HCT116 (cell line): ENCODE measurements at regions not wholly inside any gene's neighbourhood (a gene's known extent, or its start where the extent isn't known, plus 50 kb on each side); places are given as distances from the start of the nearest gene placed in this dataset.

Experiments
- ATAC-seq: fragments of 200-7000 bp; cut with Tn5 transposase; 2 replicates; pipeline ENCODE4 v1.9.1; 2020; ENCODE audit warnings: mild to moderate bottlenecking, moderate library complexity
- BruUV-seq: library from RNA; stranded (reverse); fragments of 400-500 nt; replicated peaks from 2 replicates; lab custom pipeline; 2021; lab: Mats Ljungman, UMichigan
- CTCF ChIA-PET: fragments of 300-600 bp; sonication (Branson Sonifier 250); formaldehyde crosslinking; loops from one replicate; lab custom pipeline; 2021; ENCODE audit warnings: antibody characterized with exemption; lab: Charles Lee
- POLR2A ChIA-PET: fragments of 300-600, 350-600 bp; sonication (Branson Sonifier 250); formaldehyde crosslinking; loops from one replicate; lab custom pipeline; 2021; ENCODE audit warnings: antibody characterized with exemption; lab: Charles Lee
- RAD21 ChIA-PET, 2 experiments: fragments of 300-600 bp; sonication (Branson Sonifier 250); formaldehyde crosslinking; loops; one replicate each; lab custom pipeline; 2023; ENCODE audit warnings: low total read pairs in 2 of 2; ENCODE audit not compliant: uncharacterized antibody in 2 of 2, unreplicated experiment in 2 of 2, low non-redundant PET in 1 of 2; lab: Charles Lee
- DNase-seq: peaks from one replicate; pipeline ENCODE4 v3.0.0-alpha.2; 2010; ENCODE audit warnings: low read depth, low spot score
- H2AFZ ChIP-seq: fragments of 200-600 bp; shearing (Covaris generic), sonication (generic); 2 replicates; pipeline ENCODE4 v1.6.1; 2017; ENCODE audit warnings: low read depth, mixed run types, mixed read lengths, antibody characterized with exemption, low read length; ENCODE audit not compliant: poor library complexity, severe bottlenecking
- H3K27ac ChIP-seq: 2 replicates; pipeline ENCODE4 v1.5.1; 2012; ENCODE audit warnings: low read depth, low read length
- H3K27me3 ChIP-seq: fragments of 200-600 bp; sonication (generic); 2 replicates; pipeline ENCODE4 v1.6.1; 2016; ENCODE audit warnings: mixed run types, low read length, mixed read lengths; ENCODE audit not compliant: insufficient read depth
- H3K36me3 ChIP-seq, 2 experiments: fragments of 200-500 bp in 1 of 2; fragments of 200-600 bp in 1 of 2; sonication (Bioruptor generic) in 1 of 2; sonication (generic) in 1 of 2; 2 replicates each; pipeline versions ENCODE4 v1.5.1 to v1.6.1; 2014 to 2016; ENCODE audit warnings: low read length in 2 of 2, inconsistent platforms in 1 of 2, mixed read lengths in 1 of 2, mixed run types in 1 of 2; ENCODE audit not compliant: insufficient read depth in 2 of 2, control insufficient read depth in 1 of 2
- H3K4me1 ChIP-seq, 2 experiments: fragments of 200-600 bp in 1 of 2; sonication (generic) in 1 of 2; 2 replicates each; pipeline versions ENCODE4 v1.5.1 to v1.6.1; 2012 to 2017; ENCODE audit warnings: low read length in 2 of 2, inconsistent platforms in 1 of 2, mild to moderate bottlenecking in 1 of 2, mixed read lengths in 1 of 2, mixed run types in 1 of 2, moderate library complexity in 1 of 2; ENCODE audit not compliant: insufficient read depth in 2 of 2, control insufficient read depth in 1 of 2
- H3K4me2 ChIP-seq: fragments of 200-600 bp; sonication (generic); 2 replicates; pipeline ENCODE4 v1.6.1; 2017; ENCODE audit warnings: mixed run types, low read length, mixed read lengths
- H3K4me3 ChIP-seq, 2 experiments: fragments of 200-600 bp in 1 of 2; sonication (generic) in 1 of 2; replicated peaks in 1 of 2; 2 replicates each; pipeline ENCODE4 v1.5.1; 2011 to 2016; ENCODE audit warnings: low read length in 2 of 2, control low read depth in 1 of 2, low read depth in 1 of 2, mild to moderate bottlenecking in 1 of 2, mixed read lengths in 1 of 2, mixed run types in 1 of 2
- H3K79me2 ChIP-seq: fragments of 200-600 bp; sonication (generic); 2 replicates; pipeline ENCODE4 v1.6.1; 2017; ENCODE audit warnings: mild to moderate bottlenecking, mixed run types, low read length, moderate library complexity, mixed read lengths; ENCODE audit not compliant: insufficient read depth
- H3K9ac ChIP-seq: fragments of 200-600 bp; sonication (generic); 2 replicates; pipeline ENCODE4 v1.6.1; 2016; ENCODE audit warnings: low read length, mixed read lengths
- H3K9me2 ChIP-seq: fragments of 200-600 bp; sonication (generic), shearing (Covaris generic); 2 replicates; pipeline ENCODE4 v1.6.1; 2017; ENCODE audit warnings: mixed run types, mild to moderate bottlenecking, moderate library complexity; ENCODE audit not compliant: insufficient read depth
- H3K9me3 ChIP-seq, 2 experiments: fragments of 200-500 bp in 1 of 2; fragments of 200-600 bp in 1 of 2; sonication (Bioruptor generic) in 1 of 2; sonication (generic) in 1 of 2; 2 replicates each; pipeline ENCODE4 v1.6.1; 2014 to 2017; ENCODE audit warnings: low read length in 2 of 2, mixed read lengths in 2 of 2, inconsistent platforms in 1 of 2, low read depth in 1 of 2, mild to moderate bottlenecking in 1 of 2, mixed run types in 1 of 2, moderate library complexity in 1 of 2; ENCODE audit not compliant: control insufficient read depth in 1 of 2, insufficient read depth in 1 of 2
- H4K20me1 ChIP-seq: fragments of 200-600 bp; sonication (generic), shearing (Covaris generic); 2 replicates; pipeline ENCODE4 v1.6.1; 2017; ENCODE audit warnings: mixed run types, mild to moderate bottlenecking, moderate library complexity; ENCODE audit not compliant: insufficient read depth
- CEBPB ChIP-seq: IDR thresholded peaks from 2 replicates; pipeline ENCODE4 v1.6.1; 2012; ENCODE audit warnings: low read depth
- EGR1 ChIP-seq: IDR thresholded peaks from 2 replicates; pipeline ENCODE4 v1.6.1; 2012; ENCODE audit warnings: low read depth
- ELF1 ChIP-seq: IDR thresholded peaks from 2 replicates; pipeline ENCODE4 v1.6.1; 2012; ENCODE audit warnings: low read depth, borderline replicate concordance
- FOSL1 ChIP-seq: IDR thresholded peaks from 2 replicates; pipeline ENCODE4 v1.6.1; 2012; ENCODE audit warnings: low read depth
- JUND ChIP-seq: IDR thresholded peaks from 2 replicates; pipeline ENCODE4 v1.6.1; 2012
- SIN3A ChIP-seq: IDR thresholded peaks from 2 replicates; pipeline ENCODE4 v1.6.1; 2012; ENCODE audit warnings: low read depth
- SRF ChIP-seq: IDR thresholded peaks from 2 replicates; pipeline ENCODE4 v1.6.1; 2012; ENCODE audit warnings: low read depth
- TCF7L2 ChIP-seq: IDR thresholded peaks from 2 replicates; pipeline ENCODE4 v1.7.0; 2011; ENCODE audit warnings: borderline replicate concordance, inconsistent platforms; ENCODE audit not compliant: insufficient read depth, insufficient read length; ENCODE audit errors: extremely low read depth
- ZFX ChIP-seq: fragments of 450-650 bp; IDR thresholded peaks from 2 replicates; pipeline ENCODE4 v1.6.1; 2017
- ZNF274 ChIP-seq: fragments of 200-500 bp; sonication (Bioruptor generic); IDR thresholded peaks from 2 replicates; pipeline ENCODE4 v1.6.1; 2014; ENCODE audit warnings: mild to moderate bottlenecking, low read depth, low read length, inconsistent platforms
- intact Hi-C: fragments of 100-400 bp; cut with micrococcal nuclease; formaldehyde crosslinking; loops from 2 replicates; pipeline ENCODE4 v1.10.0; 2022
- TF ChIP-seq, protein P1 (sequence below), 3 experiments: fragments of 200-600 bp in 1 of 3; sonication (generic) in 1 of 3; IDR thresholded peaks in 2 of 3; conservative IDR thresholded peaks in 1 of 3; 2 replicates each; pipeline ENCODE4 v1.5.1; 2012 to 2017; ENCODE audit warnings: low read depth in 2 of 3, low read length in 2 of 3, antibody characterized with exemption in 1 of 3, borderline replicate concordance in 1 of 3, control low read depth in 1 of 3, mild to moderate bottlenecking in 1 of 3, mixed read lengths in 1 of 3, mixed run types in 1 of 3, moderate library complexity in 1 of 3; ENCODE audit not compliant: insufficient read depth in 1 of 3

DNA sequence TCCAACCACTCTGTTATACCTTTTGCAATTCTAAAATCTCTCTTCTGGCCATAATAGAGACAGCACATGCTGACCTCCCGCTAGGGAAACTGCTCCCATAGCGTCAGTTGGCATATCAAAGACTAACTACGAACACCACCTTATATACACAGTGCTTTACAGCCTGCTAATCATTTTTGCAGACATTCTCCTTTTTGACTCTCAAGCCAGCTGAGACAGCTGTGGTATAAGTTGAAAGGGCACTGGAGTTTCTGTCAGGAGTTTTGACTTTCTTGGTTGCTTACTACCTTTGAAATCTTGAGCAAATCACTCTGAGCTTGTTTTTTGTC is 160.2 kb upstream of the TBCA start:
- RAD21 ChIA-PET = no interaction called here

More for the DNA sequence above, 160.2 kb upstream of the TBCA start:
- no TSS peak for BruUV-seq
- no peaks in the 10 kb centered on the region for H3K36me3 ChIP-seq
- H3K9ac ChIP-seq = no peak overlapping the region
- no peak overlapping the region for H2AFZ ChIP-seq
- H3K4me2 ChIP-seq = no peak overlapping the region
- no peaks in the 10 kb centered on the region for H3K27me3 ChIP-seq
- H3K79me2 ChIP-seq = no peaks in the 10 kb centered on the region
- no peaks in the 10 kb centered on the region for H3K9me3 ChIP-seq
- ATAC-seq (no peak), DNase-seq (no peak)
- POLR2A ChIA-PET = no interaction called here
- H4K20me1 ChIP-seq = no peaks in the 10 kb centered on the region
- no peaks in the 10 kb centered on the region for H3K9me2 ChIP-seq
- CTCF ChIA-PET = no interaction called here
- TF ChIP-seq TCF7L2 = no peak
- TF ChIP-seq SRF = no peak
- TF ChIP-seq ZNF274 = no peak
- no peak for TF ChIP-seq CEBPB
- no peak for TF ChIP-seq JUND
- TF ChIP-seq SIN3A = no peak
- no peak for TF ChIP-seq EGR1
- TF ChIP-seq, protein P1, sequence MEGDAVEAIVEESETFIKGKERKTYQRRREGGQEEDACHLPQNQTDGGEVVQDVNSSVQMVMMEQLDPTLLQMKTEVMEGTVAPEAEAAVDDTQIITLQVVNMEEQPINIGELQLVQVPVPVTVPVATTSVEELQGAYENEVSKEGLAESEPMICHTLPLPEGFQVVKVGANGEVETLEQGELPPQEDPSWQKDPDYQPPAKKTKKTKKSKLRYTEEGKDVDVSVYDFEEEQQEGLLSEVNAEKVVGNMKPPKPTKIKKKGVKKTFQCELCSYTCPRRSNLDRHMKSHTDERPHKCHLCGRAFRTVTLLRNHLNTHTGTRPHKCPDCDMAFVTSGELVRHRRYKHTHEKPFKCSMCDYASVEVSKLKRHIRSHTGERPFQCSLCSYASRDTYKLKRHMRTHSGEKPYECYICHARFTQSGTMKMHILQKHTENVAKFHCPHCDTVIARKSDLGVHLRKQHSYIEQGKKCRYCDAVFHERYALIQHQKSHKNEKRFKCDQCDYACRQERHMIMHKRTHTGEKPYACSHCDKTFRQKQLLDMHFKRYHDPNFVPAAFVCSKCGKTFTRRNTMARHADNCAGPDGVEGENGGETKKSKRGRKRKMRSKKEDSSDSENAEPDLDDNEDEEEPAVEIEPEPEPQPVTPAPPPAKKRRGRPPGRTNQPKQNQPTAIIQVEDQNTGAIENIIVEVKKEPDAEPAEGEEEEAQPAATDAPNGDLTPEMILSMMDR (IDR thresholded peaks at IDR 0.05 in 2 of 3, conservative IDR thresholded peaks at IDR 0.05 in 1 of 3; ENCODE audit: borderline replicate concordance in 1 of 3, insufficient read depth in 1 of 3, low read depth in 2 of 3, low read length in 2 of 3) = no peak
- TF ChIP-seq ZFX = no peak
- no peak for TF ChIP-seq FOSL1
- TF ChIP-seq ELF1 = no peak
- H3K4me3 ChIP-seq = no peak overlapping the region
- intact Hi-C loops = no loop called here
- H3K27ac ChIP-seq = no peak overlapping the region
- H3K4me1 ChIP-seq = no peaks in the 10 kb centered on the region
